ENCODE measurements at regions not wholly inside any gene's neighbourhood (a gene's known extent, or its start where the extent isn't known, plus 50 kb on each side); places are given as distances from the start of the nearest gene placed in this dataset.
A peak's percentile ranks its signal among the peaks of the same experiment; 100 is the strongest.

DNA sequence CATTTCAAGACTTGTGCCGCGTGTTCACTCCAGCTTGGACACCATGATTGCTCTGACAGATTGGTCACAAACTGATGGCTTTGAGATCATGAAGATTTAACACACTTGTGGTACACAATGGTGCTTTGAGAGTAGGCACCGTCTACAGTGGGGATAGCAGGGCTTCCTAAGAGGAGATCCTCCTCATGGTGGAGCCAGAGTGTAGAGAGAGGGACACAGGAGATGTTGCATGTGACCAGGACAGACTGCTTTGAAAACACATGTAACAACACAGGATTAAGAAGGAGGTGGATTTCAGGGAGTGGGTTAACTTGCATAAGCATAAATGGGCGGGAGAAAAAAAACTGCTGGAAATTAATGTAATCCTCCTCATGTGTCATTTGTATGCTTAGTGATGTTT, 95.7 kb upstream of the LINC00305 start:
- Mint-ChIP-seq H3K27ac (peak overlapping the region in 1 of 3 experiments; percentile 2; a peak in 3 of 7 replicates), H3K4me3 (no peak overlapping the region), H3K27me3 (ENCODE audit: low read depth) (no peaks in the 10 kb centered on the region), H3K4me1 (peaks cover 22 to 28% of the 10 kb centered on the region in 2 experiments), H3K9me3 (no peaks in the 10 kb centered on the region; a peak in 1 of 5 replicates), H3K36me3 (ENCODE audit: insufficient read depth in 1 of 3, low read depth in 3 of 3) (no peaks in the 10 kb centered on the region)
- H3T11ph ChIP-seq (ENCODE audit: low read length), result no peak overlapping the region
- no peak overlapping the region for H2BK20ac ChIP-seq (ENCODE audit: low read depth, low read length, poor library complexity, severe bottlenecking)
- no peaks in the 10 kb centered on the region for H3K27me3 ChIP-seq (ENCODE audit: insufficient read depth, low read length)
- no peak overlapping the region for H2BK15ac ChIP-seq (ENCODE audit: low read depth, low read length)
- H4K91ac ChIP-seq (ENCODE audit: insufficient read length, low read depth, low read length), result no peak overlapping the region
- H3K14ac ChIP-seq (ENCODE audit: insufficient read depth, low read length), result no peak overlapping the region
- no peak overlapping the region for H2BK12ac ChIP-seq (ENCODE audit: insufficient read length, low read depth, low read length)
- TF ChIP-seq, protein P1, sequence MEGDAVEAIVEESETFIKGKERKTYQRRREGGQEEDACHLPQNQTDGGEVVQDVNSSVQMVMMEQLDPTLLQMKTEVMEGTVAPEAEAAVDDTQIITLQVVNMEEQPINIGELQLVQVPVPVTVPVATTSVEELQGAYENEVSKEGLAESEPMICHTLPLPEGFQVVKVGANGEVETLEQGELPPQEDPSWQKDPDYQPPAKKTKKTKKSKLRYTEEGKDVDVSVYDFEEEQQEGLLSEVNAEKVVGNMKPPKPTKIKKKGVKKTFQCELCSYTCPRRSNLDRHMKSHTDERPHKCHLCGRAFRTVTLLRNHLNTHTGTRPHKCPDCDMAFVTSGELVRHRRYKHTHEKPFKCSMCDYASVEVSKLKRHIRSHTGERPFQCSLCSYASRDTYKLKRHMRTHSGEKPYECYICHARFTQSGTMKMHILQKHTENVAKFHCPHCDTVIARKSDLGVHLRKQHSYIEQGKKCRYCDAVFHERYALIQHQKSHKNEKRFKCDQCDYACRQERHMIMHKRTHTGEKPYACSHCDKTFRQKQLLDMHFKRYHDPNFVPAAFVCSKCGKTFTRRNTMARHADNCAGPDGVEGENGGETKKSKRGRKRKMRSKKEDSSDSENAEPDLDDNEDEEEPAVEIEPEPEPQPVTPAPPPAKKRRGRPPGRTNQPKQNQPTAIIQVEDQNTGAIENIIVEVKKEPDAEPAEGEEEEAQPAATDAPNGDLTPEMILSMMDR (conservative IDR thresholded peaks at IDR 0.05), result peak; percentile 48; the same call in 2 of the 3 replicates
- no peak overlapping the region for H4K8ac ChIP-seq (replicated peaks; ENCODE audit: insufficient read length, low read depth, low read length)
- H3K4me2 ChIP-seq (ENCODE audit: insufficient read depth, insufficient read length, low read length), result no peak overlapping the region
- no peak overlapping the region for H2BK120ac ChIP-seq (ENCODE audit: low read depth, low read length, poor library complexity, severe bottlenecking)
- no peak overlapping the region for H2BK5ac ChIP-seq (ENCODE audit: insufficient read length, low read length)
- no peaks in the 10 kb centered on the region; the same call in none of the 2 replicates for H3K4me1 ChIP-seq (ENCODE audit: insufficient read depth, low read length)
- no peak overlapping the region for H3K9ac ChIP-seq (ENCODE audit: extremely low read depth, insufficient read length, low read length)
- H3K79me1 ChIP-seq (ENCODE audit: insufficient read depth, low read depth, low read length, poor library complexity, severe bottlenecking), result no peaks in the 10 kb centered on the region
- no peaks in the 10 kb centered on the region for H3K79me2 ChIP-seq (ENCODE audit: insufficient read depth, low read length)
- H3K9me3 ChIP-seq (ENCODE audit: control insufficient read depth, low read depth, low read length), result no peaks in the 10 kb centered on the region
- H3K23me2 ChIP-seq (ENCODE audit: insufficient read length, low read depth, low read length, poor library complexity, severe bottlenecking), result no peaks in the 10 kb centered on the region
- H3K23ac ChIP-seq (ENCODE audit: insufficient read length, low read depth, low read length), result no peak overlapping the region
- no peak overlapping the region for H3K18ac ChIP-seq (ENCODE audit: insufficient read length, low read depth, low read length)
- no CpG with 5 or more reads among the region's 4 CpGs for WGBS (ENCODE audit: extremely low coverage, insufficient read length, low lambda C conversion rate)
- no peak overlapping the region for H3K56ac ChIP-seq (ENCODE audit: insufficient read length, low read depth, low read length)
- no peak overlapping the region for H2AFZ ChIP-seq (ENCODE audit: low read length)
- H2AK5ac ChIP-seq (ENCODE audit: insufficient read length, low read length), result no peak overlapping the region
- H3K27ac ChIP-seq (ENCODE audit: insufficient read length, low read depth, low read length), result no peak overlapping the region
- no peak overlapping the region for H4K5ac ChIP-seq (ENCODE audit: insufficient read length, low read depth, low read length)
- H3K4ac ChIP-seq (ENCODE audit: low read depth, low read length), result no peak overlapping the region
- H4K20me1 ChIP-seq (ENCODE audit: control insufficient read depth, insufficient read depth, insufficient read length), result no peaks in the 10 kb centered on the region
- DNase-seq, result peak; percentile 44
